ENCODE measurements at regions not wholly inside any gene's neighbourhood (a gene's known extent, or its start where the extent isn't known, plus 50 kb on each side); places are given as distances from the start of the nearest gene placed in this dataset.

DNA sequence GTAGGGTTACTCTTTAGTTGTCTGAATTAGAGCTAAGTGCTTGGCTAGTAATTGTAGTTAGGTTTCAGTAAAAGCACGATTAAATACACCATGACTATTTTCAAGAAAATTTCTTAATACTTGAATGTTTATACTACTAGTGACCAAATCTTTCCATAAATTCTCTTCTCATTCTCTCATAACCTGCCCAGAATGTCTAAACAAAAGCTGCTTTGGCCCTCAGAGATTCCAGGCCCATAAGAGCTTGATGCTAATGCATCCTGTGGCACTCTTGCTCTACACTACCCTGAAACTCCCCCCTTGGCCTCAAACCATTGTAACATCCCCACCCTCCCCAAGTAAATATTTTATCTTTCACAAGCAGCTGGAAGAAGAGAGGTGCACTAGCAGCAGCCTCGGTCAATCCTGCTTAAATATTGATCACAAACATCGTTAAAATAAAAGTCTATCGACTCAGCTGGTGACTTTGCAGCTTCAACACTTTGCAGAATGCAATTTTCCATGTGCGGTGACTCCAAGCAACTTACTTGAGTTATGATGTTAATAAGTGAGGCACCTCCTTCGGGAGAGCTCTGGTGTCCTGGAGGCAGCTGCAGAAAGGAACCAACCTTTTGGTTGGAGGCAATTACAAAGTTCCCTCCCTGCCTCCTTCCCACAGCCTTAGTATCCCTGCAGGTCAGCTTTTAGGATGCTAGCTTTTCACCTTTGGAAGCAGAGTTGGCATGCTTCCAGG is 315.6 kb upstream of the PLXNA2 start:
- H3K36me3 ChIP-seq: no peaks in the 10 kb centered on the region
- H3K4me1 ChIP-seq: no peaks in the 10 kb centered on the region
- no peak overlapping the region for H3K4me3 ChIP-seq
- no peak for ATAC-seq
- H3K27ac ChIP-seq: no peak overlapping the region
- TF ChIP-seq, protein P1, sequence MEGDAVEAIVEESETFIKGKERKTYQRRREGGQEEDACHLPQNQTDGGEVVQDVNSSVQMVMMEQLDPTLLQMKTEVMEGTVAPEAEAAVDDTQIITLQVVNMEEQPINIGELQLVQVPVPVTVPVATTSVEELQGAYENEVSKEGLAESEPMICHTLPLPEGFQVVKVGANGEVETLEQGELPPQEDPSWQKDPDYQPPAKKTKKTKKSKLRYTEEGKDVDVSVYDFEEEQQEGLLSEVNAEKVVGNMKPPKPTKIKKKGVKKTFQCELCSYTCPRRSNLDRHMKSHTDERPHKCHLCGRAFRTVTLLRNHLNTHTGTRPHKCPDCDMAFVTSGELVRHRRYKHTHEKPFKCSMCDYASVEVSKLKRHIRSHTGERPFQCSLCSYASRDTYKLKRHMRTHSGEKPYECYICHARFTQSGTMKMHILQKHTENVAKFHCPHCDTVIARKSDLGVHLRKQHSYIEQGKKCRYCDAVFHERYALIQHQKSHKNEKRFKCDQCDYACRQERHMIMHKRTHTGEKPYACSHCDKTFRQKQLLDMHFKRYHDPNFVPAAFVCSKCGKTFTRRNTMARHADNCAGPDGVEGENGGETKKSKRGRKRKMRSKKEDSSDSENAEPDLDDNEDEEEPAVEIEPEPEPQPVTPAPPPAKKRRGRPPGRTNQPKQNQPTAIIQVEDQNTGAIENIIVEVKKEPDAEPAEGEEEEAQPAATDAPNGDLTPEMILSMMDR (IDR thresholded peaks at IDR 0.05): no peak
- intact Hi-C loops (cut with DNase I): no loop called here
- 32 to 38% methylated on average over 6 of the region's 6 CpGs for WGBS, 2 donors
- H3K27me3 ChIP-seq: peaks cover 0 to 2% (median 0%) of the 10 kb centered on the region in 4 donors
- H3K9me3 ChIP-seq: no peaks in the 10 kb centered on the region
- DNase-seq: no peak
- FAIRE-seq: no peak

DNA sequence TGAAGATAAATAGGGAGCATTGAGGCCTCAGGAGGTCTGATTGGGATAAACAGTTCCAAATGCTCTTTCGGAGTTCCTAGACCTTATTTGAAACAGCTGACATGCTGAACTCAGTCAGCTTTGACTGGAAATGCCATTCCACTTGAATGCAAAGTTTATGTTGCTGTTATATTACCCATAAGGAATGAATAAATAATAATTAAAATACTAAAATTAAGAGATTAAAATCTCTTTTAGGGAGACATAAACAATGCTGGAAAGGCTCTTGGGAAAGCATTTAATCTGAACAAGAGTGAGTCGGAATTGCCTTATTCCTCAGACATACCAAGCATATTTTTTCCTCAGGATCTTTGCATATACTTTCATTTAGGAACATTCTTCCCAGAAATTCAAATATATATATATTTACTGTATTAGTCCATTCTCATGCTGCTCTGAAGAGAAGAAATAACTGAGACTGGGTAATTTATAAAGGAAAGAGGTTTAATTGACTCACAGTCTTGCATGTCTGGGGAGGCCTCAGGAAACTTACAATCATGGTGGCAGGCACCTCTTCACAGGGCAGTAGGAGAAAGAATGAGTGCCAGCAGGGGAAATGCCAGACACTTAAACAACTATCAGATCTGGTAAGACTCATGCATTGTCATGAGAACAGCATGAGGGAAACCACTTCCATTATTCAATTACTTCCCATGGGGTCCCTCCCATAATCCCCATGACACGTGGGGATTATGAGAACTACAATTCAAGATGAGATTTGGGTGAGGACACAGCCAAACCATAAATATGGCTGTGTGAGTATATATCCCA is 318.2 kb upstream of the PLXNA2 start:
- 53 to 62% methylated on average over 3 of the region's 3 CpGs for WGBS, 2 donors
- no peak for DNase-seq
- TF ChIP-seq, protein P1 (IDR thresholded peaks at IDR 0.05): no peak

DNA sequence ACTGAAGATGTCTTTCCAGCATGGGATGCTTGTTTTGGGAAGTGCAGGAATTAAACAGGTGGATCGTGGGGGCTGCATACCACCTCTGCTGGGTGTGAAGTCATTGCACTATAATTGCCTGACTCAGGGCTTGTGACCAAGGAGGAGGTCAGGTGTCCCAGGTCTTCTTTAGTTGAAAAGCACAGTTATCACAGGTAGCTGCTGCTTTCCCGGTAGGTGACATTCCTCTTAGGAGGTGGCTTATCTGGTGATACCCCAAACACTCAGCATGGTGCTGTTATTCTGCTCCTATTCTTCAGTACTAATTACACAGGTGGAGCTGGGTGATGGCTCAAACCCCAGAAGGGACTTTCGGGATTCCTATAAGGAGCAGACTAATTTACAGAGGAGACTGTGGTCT is 320.3 kb upstream of the PLXNA2 start:
- FAIRE-seq (no peak), DNase-seq (no peak), ATAC-seq (no peak)
- no peak overlapping the region for H3K27ac ChIP-seq
- no peaks in the 10 kb centered on the region for H3K36me3 ChIP-seq
- H3K4me3 ChIP-seq: no peak overlapping the region
- H3K27me3 ChIP-seq: peaks cover 0 to 2% (median 0%) of the 10 kb centered on the region in 4 donors
- no peaks in the 10 kb centered on the region for H3K4me1 ChIP-seq
- intact Hi-C loops (cut with DNase I): no loop called here
- 34 to 45% methylated on average over 3 of the region's 3 CpGs for WGBS, 2 donors
- H3K9me3 ChIP-seq: no peaks in the 10 kb centered on the region
- TF ChIP-seq, protein P1 (IDR thresholded peaks at IDR 0.05): no peak

More for the DNA sequence above, 318.2 kb upstream of the PLXNA2 start:
- ATAC-seq (no peak), FAIRE-seq (no peak)
- Histone ChIP-seq H3K4me1 (no peaks in the 10 kb centered on the region), H3K4me3 (no peak overlapping the region), H3K27me3 (peaks cover 0 to 2% (median 0%) of the 10 kb centered on the region in 4 donors), H3K27ac (no peak overlapping the region), H3K36me3 (no peaks in the 10 kb centered on the region), H3K9me3 (no peaks in the 10 kb centered on the region)
- intact Hi-C loops (cut with DNase I): no loop called here

DNA sequence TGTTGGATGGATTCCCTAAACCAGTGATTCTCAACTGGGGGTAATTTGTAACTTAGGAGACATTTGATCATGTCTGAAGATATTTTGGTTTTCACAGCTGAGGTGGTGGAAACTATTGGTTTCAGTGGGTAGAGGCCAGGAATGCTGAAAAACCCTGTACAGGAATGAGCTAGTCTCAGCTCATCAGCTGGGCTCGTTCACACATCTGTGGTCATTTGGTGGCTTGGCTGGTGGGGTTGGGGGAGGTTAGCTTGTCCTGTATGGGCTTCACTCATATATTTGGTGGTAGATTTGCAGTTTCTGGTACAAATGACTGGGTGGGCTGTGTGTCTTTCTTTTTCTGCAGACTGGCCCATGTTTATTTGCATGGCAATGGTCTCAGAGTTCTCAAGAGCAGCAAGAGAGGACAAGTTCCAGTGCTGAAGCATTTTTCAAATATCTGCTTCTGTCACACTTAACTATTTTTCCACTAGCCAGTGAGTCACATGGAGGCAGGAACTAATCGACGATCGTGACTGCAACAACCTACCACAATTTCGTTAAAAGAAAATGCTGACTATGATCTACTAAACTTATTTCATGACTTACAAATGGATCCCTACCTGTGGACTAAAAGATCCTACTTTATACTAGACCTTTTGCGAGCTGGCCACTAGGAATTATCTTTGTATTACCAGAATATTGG is 321.7 kb upstream of the PLXNA2 start:
- 77 to 78% methylated on average over 6 of the region's 6 CpGs for WGBS, 2 donors
- peaks cover 0 to 2% (median 0%) of the 10 kb centered on the region in 4 donors for H3K27me3 ChIP-seq
- intact Hi-C loops (cut with DNase I): no loop called here
- H3K9me3 ChIP-seq: no peaks in the 10 kb centered on the region
- H3K36me3 ChIP-seq: no peaks in the 10 kb centered on the region
- H3K4me3 ChIP-seq: no peak overlapping the region
- ATAC-seq: no peak
- DNase-seq: no peak
- TF ChIP-seq, protein P1 (IDR thresholded peaks at IDR 0.05): no peak
- FAIRE-seq: no peak
- H3K4me1 ChIP-seq: no peaks in the 10 kb centered on the region
- H3K27ac ChIP-seq: no peak overlapping the region
